Immature natural killer cell (primary cell): ENCODE measurements at regions not wholly inside any gene's neighbourhood (a gene's known extent, or its start where the extent isn't known, plus 50 kb on each side); places are given as distances from the start of the nearest gene placed in this dataset.

ENCODE experiments used
- DNase-seq, 3 donors: peaks; one replicate each; pipeline ENCODE4 v3.0.0; 2022; ENCODE audit warnings: mixed read lengths in 1 of 3
- H3K27ac Mint-ChIP-seq, 6 donors: one replicate each; pipeline ENCODE4 v1.8.0; 2020; ENCODE audit warnings: mixed read lengths in 6 of 6, mild to moderate bottlenecking in 5 of 6, inconsistent platforms in 4 of 6, moderate library complexity in 3 of 6
- H3K27me3 Mint-ChIP-seq, 3 donors: one replicate each; pipeline ENCODE4 v1.8.0; 2020 to 2021; ENCODE audit warnings: low read depth in 3 of 3, mild to moderate bottlenecking in 3 of 3, mixed read lengths in 3 of 3, moderate library complexity in 3 of 3, inconsistent platforms in 1 of 3
- H3K36me3 Mint-ChIP-seq, 3 donors: one replicate each; pipeline ENCODE4 v1.8.0; 2020; ENCODE audit warnings: mixed read lengths in 3 of 3, inconsistent platforms in 2 of 3, mild to moderate bottlenecking in 2 of 3
- H3K4me1 Mint-ChIP-seq, 2 donors: one replicate each; pipeline ENCODE4 v1.8.0; 2020; ENCODE audit warnings: inconsistent platforms in 2 of 2, mild to moderate bottlenecking in 2 of 2, mixed read lengths in 2 of 2, moderate library complexity in 1 of 2
- H3K4me3 Mint-ChIP-seq, 5 donors: one replicate each; pipeline ENCODE4 v1.8.0; 2020; ENCODE audit warnings: mild to moderate bottlenecking in 5 of 5, mixed read lengths in 5 of 5, inconsistent platforms in 3 of 5, moderate library complexity in 3 of 5
- H3K9me3 Mint-ChIP-seq, 6 donors: one replicate each; pipeline ENCODE4 v1.8.0; 2020; ENCODE audit warnings: mild to moderate bottlenecking in 6 of 6, mixed read lengths in 6 of 6, inconsistent platforms in 4 of 6, moderate library complexity in 3 of 6

GRCh38 chr2:15788455-15788829 lies 151.9 kb upstream of the MYCN start:
- peaks cover 0 to 5% (median 4%) of the 10 kb centered on the region in 3 donors for H3K27me3 Mint-ChIP-seq
- H3K36me3 Mint-ChIP-seq = no peaks in the 10 kb centered on the region
- no peak overlapping the region for H3K4me3 Mint-ChIP-seq
- no peaks in the 10 kb centered on the region for H3K9me3 Mint-ChIP-seq
- DNase-seq = no peak
- no peak overlapping the region for H3K27ac Mint-ChIP-seq
- H3K4me1 Mint-ChIP-seq = no peaks in the 10 kb centered on the region

DNA sequence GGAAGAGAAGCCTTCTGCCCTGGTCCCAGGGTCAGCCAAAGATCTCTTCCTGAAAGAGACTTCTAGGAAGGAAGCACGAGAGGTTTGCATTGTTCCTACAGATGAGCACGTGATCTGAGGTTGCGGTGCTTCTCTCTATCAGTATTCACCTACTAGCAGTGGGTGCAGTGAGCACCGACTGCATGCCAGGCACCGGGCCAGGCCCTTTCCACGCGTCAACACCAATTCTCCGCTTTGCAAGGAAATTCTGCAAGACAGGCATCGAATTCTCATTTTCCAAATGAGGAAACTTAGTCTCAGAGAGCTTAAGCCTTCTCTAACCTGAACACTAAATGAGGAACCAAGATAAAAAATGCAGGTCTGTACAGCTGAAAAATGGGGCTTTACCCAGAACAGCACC lies 151.5 kb upstream of the MYCN start:
- Mint-ChIP-seq H3K27me3 (peaks cover 0 to 5% (median 4%) of the 10 kb centered on the region in 3 donors), H3K9me3 (no peaks in the 10 kb centered on the region), H3K4me1 (no peaks in the 10 kb centered on the region), H3K27ac (no peak overlapping the region), H3K4me3 (no peak overlapping the region), H3K36me3 (no peaks in the 10 kb centered on the region)
- no peak for DNase-seq

GRCh38 chr2:15789381-15790062 lies 150.8 kb upstream of the MYCN start:
- Mint-ChIP-seq H3K4me1 (no peaks in the 10 kb centered on the region), H3K36me3 (no peaks in the 10 kb centered on the region), H3K9me3 (no peaks in the 10 kb centered on the region), H3K4me3 (no peak overlapping the region), H3K27ac (no peak overlapping the region), H3K27me3 (peaks cover 0 to 5% (median 2%) of the 10 kb centered on the region in 3 donors)
- DNase-seq = no peak

GRCh38 chr2:15790326-15790725 lies 150.0 kb upstream of the MYCN start:
- H3K4me3 Mint-ChIP-seq = no peak overlapping the region
- H3K36me3 Mint-ChIP-seq = no peaks in the 10 kb centered on the region
- H3K4me1 Mint-ChIP-seq = no peaks in the 10 kb centered on the region
- H3K27me3 Mint-ChIP-seq = peaks cover 0 to 5% (median 2%) of the 10 kb centered on the region in 3 donors
- no peaks in the 10 kb centered on the region for H3K9me3 Mint-ChIP-seq
- no peak for DNase-seq
- H3K27ac Mint-ChIP-seq = no peak overlapping the region

DNA sequence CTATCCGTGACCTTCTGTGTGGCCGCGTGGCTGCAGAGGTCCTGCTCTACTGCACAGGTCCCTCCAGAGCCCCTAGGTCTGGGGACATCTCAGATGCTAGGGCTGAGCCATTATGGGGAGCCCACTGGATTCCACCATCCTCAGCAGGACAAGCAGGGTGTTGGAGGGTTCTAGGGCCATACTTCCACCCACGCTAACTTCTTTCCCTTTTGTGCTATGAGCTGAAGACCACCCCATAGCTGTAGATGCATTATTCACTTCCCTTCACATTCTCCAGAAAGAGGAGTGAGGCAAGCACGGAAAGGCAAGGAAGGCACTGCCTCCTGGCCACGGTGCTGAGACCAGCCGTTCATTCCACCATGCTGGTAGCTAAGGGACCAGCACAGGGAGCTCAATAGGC lies 149.5 kb upstream of the MYCN start:
- Mint-ChIP-seq H3K27ac (no peak overlapping the region), H3K9me3 (no peaks in the 10 kb centered on the region), H3K36me3 (no peaks in the 10 kb centered on the region), H3K27me3 (peaks cover 0 to 5% (median 2%) of the 10 kb centered on the region in 3 donors), H3K4me3 (no peak overlapping the region), H3K4me1 (no peaks in the 10 kb centered on the region)
- DNase-seq = no peak

GRCh38 chr2:15791294-15791693 lies 149.1 kb upstream of the MYCN start:
- Mint-ChIP-seq H3K9me3 (no peaks in the 10 kb centered on the region), H3K27ac (no peak overlapping the region), H3K4me1 (no peaks in the 10 kb centered on the region), H3K27me3 (peaks cover 0 to 6% (median 5%) of the 10 kb centered on the region in 3 donors), H3K36me3 (no peaks in the 10 kb centered on the region), H3K4me3 (no peak overlapping the region)
- DNase-seq = no peak

DNA sequence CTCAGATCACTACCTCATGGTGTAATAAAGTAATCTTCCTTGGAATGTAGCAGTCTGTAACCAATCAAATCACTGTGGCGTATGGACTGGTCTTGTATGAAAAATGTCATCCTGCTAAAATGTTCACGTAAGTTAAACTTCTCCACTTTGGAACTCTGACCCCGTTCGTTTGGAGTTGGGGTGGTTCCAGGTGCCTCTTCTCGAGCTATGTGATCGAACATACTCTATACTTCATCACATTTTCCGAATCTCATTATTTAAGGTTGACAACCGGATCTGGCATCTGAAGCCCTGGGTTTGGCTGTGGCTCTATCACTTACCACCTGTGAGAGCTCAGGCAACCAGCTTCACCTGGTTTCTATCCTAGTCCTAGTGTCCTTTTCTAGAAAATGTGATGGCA lies 148.0 kb upstream of the MYCN start:
- Mint-ChIP-seq H3K9me3 (no peaks in the 10 kb centered on the region), H3K4me1 (no peaks in the 10 kb centered on the region), H3K4me3 (no peak overlapping the region), H3K36me3 (no peaks in the 10 kb centered on the region), H3K27ac (no peak overlapping the region), H3K27me3 (peaks cover 0 to 6% (median 5%) of the 10 kb centered on the region in 3 donors)
- no peak for DNase-seq

DNA sequence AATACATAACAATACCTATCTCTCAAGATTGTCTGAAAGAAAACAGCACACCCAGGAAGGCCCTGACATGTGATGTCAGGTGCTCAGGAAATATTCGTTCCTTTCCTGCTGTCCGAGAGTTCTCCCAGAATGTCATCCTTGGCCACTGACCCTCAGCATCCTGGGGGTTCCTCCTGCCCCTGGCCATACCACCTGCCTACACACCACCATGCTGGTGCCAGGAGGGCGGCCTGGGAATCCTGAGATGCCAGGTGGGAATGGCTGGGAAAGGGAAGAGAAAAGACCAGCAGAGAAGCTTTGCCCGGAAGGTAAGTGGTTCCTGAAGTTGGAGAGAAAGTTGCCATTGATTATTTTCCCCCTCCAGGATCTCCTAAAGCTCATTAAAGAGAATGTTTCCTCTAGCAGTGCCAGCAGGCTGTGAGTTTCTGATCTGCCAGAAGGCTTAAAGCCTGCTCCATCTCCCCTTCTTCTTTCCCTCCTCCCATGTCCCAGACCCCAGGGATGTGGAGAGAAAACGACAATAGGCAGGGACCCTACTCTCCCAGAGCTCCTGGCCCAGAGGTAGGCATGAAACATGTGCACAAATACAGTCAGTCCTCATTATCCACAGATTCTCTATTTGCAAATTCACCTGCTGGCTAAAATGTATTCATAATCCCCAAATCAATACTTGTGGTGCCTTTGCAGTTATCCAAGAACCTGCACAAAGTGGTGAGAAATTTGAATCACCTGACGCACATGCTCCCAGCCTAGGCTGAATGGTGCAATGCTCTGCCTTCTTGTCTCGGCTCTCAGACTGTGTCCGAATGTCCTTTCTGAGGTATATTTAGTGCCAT lies 147.1 kb upstream of the MYCN start:
- H3K9me3 Mint-ChIP-seq = no peaks in the 10 kb centered on the region
- H3K27ac Mint-ChIP-seq = peak overlapping the region in 1 of 6 donors; percentile 32
- no peak for DNase-seq
- no peaks in the 10 kb centered on the region for H3K4me1 Mint-ChIP-seq
- peaks cover 0 to 6% (median 3%) of the 10 kb centered on the region in 3 donors for H3K27me3 Mint-ChIP-seq
- H3K36me3 Mint-ChIP-seq = no peaks in the 10 kb centered on the region
- no peak overlapping the region for H3K4me3 Mint-ChIP-seq

GRCh38 chr2:15793978-15794377 lies 146.4 kb upstream of the MYCN start:
- Mint-ChIP-seq H3K36me3 (no peaks in the 10 kb centered on the region), H3K9me3 (no peaks in the 10 kb centered on the region), H3K27ac (peak overlapping the region in 1 of 6 donors; percentile 32), H3K4me1 (no peaks in the 10 kb centered on the region), H3K27me3 (peaks cover 0 to 6% (median 2%) of the 10 kb centered on the region in 3 donors), H3K4me3 (no peak overlapping the region)
- DNase-seq = no peak

DNA sequence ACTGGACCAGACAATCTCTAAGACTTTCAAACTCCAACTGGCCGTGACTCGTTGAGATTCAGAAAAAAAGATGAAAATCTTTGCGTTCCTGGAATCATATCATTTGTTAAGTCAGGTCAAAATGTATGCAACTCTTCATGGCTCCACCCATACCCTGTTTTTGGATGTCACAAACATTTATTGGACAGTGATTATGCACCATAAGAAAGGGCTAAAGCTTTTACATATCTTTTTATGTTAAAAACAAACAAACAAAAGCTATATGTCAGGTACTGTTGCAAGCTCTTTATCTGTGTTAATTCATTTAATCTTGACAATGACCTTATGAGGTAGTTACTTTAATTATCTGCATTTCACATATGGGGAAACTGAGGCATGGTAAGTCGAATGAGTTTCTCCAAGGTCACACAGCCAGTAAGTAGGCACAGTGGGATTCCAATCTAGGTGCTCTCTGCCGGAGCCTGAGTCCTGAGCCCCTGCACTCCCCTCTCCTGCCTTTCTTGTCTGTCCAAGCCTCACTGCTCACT lies 145.7 kb upstream of the MYCN start:
- Mint-ChIP-seq H3K4me1 (no peaks in the 10 kb centered on the region), H3K27ac (no peak overlapping the region), H3K4me3 (no peak overlapping the region), H3K27me3 (peaks cover 0 to 6% (median 2%) of the 10 kb centered on the region in 3 donors), H3K9me3 (no peaks in the 10 kb centered on the region), H3K36me3 (no peaks in the 10 kb centered on the region)
- no peak for DNase-seq

GRCh38 chr2:15795426-15795825 lies 144.9 kb upstream of the MYCN start:
- Mint-ChIP-seq H3K27ac (no peak overlapping the region), H3K27me3 (peaks cover 0 to 6% (median 2%) of the 10 kb centered on the region in 3 donors), H3K36me3 (no peaks in the 10 kb centered on the region), H3K4me1 (no peaks in the 10 kb centered on the region), H3K9me3 (no peaks in the 10 kb centered on the region), H3K4me3 (no peak overlapping the region)
- DNase-seq = no peak

DNA sequence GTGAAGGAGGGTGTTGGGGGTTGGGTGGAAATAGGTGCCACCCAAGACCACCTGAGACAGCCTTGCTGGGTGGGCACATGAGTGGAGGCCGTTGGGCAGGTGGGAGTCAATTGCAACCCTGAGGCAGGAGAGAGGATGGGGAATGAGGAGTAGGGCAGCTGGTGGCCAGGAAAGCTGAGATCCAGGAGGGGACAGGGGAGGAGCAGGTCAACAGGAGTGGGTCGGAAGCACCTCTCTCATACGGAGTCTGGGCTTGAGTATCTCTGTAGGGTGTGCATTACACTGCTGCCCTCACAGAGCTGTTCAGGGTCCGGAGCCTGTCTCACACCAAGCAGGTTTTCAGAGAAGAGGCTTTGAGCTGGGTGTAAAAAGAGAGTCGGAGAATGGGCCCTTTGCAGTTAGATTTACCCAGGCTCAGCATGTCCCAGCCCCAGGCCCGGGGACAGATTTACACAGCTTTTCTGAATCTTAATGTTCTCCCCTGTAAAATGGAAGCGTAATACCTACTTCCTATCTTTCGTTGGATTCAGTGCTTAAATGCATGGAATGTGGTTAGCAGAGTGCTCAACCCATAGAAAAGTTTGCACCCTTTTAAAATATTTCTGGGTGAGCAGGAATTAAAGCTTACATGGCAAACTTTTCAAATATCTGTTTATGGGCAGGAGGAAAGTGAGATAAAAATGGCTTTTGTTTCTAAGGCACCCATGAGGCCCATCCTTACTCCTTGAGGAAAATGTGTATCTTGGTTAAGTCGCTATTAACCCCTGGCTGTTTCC lies 144.0 kb upstream of the MYCN start:
- Mint-ChIP-seq H3K4me1 (no peaks in the 10 kb centered on the region), H3K27me3 (peaks cover 0 to 6% (median 2%) of the 10 kb centered on the region in 3 donors), H3K9me3 (no peaks in the 10 kb centered on the region), H3K36me3 (no peaks in the 10 kb centered on the region), H3K27ac (no peak overlapping the region), H3K4me3 (no peak overlapping the region)
- no peak for DNase-seq

GRCh38 chr2:15797231-15797938 lies 143.0 kb upstream of the MYCN start:
- Mint-ChIP-seq H3K9me3 (no peaks in the 10 kb centered on the region), H3K27me3 (peaks cover 0 to 6% (median 2%) of the 10 kb centered on the region in 3 donors), H3K4me3 (no peak overlapping the region), H3K36me3 (no peaks in the 10 kb centered on the region), H3K4me1 (no peaks in the 10 kb centered on the region), H3K27ac (no peak overlapping the region)
- no peak for DNase-seq
